GM10248 (cell line): ENCODE measurements at regions not wholly inside any gene's neighbourhood (a gene's known extent, or its start where the extent isn't known, plus 50 kb on each side); places are given as distances from the start of the nearest gene placed in this dataset.

ENCODE experiments used
- CTCF ChIA-PET: fragments of 300-600 bp; sonication (Branson Sonifier 250); formaldehyde crosslinking; extraction: SDS; loops from one replicate; lab custom pipeline; 2021; ENCODE audit warnings: antibody characterized with exemption; lab: Yijun Ruan, JAX
- POLR2A ChIA-PET: fragments of 350-650 bp; sonication (Branson Sonifier 250); formaldehyde crosslinking; extraction: SDS; loops from one replicate; lab custom pipeline; 2020; ENCODE audit warnings: antibody characterized with exemption; lab: Yijun Ruan, JAX
- DNase-seq: peaks from one replicate; pipeline ENCODE4 v3.0.0; 2012; ENCODE audit errors: extremely low spot score
- CTCF ChIP-seq: IDR thresholded peaks from 2 replicates; pipeline ENCODE4 v1.5.1; 2012; ENCODE audit warnings: mild to moderate bottlenecking, low read depth; ENCODE audit errors: extremely low read depth, missing control alignments, control extremely low read depth

DNA sequence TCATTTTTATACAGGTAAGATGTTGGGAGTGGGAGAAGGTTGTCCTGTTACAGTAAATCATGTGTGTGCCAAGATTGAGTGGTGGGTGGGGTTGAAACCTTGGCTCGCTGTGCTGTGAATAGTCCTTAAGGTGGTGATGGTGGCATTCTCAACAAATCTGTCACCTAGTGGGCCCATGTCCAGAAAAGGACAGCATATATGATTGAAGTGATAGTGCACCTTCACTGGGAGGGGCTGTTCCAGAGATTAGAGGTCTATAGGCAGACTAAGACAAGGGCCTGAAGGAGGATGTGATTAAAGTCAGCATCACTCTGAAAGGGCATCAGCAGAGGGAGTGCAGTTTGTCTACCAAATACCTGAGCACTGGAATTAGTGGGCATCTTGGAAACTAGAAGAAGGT, 374.2 kb upstream of the C2CD4B start:
- ChIA-PET CTCF (interaction anchor here (0.9 to 1.3 kb wide), 2 partner anchors 10 to 16 kb away, joined by 3 to 5 read pairs; no protein-coding TSS in a partner anchor), POLR2A (no interaction called here)
- no peak for DNase-seq
- no peak for TF ChIP-seq CTCF

GRCh38 chr15:62541250-62541649, 376.2 kb upstream of the C2CD4B start:
- DNase-seq = no peak
- POLR2A ChIA-PET = no interaction called here
- TF ChIP-seq CTCF = no peak
- CTCF ChIA-PET = no interaction called here

DNA sequence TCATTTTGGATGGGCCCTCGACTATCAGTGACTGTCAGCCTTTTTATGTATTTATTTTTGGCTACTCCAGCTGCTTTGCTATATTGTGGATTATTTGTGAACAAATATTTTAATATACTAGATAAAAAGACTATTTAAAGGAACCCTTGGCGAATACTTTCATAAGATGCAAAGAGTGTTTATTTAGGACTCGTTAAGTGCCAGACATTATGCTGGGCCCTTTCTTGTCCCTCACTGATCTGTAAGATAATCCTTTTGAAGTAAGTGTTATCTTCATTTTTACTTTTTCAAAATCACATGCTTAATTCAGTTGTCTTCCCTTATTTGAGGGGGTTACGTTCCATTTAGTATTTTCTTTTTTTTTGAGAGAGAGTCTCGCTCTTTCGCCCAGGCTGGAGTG, 376.8 kb upstream of the C2CD4B start:
- DNase-seq = no peak
- TF ChIP-seq CTCF = no peak
- CTCF ChIA-PET = no interaction called here
- POLR2A ChIA-PET = no interaction called here

GRCh38 chr15:62544446-62544845, 379.4 kb upstream of the C2CD4B start:
- DNase-seq = no peak
- ChIA-PET POLR2A (no interaction called here), CTCF (no interaction called here)
- TF ChIP-seq CTCF = no peak

DNA sequence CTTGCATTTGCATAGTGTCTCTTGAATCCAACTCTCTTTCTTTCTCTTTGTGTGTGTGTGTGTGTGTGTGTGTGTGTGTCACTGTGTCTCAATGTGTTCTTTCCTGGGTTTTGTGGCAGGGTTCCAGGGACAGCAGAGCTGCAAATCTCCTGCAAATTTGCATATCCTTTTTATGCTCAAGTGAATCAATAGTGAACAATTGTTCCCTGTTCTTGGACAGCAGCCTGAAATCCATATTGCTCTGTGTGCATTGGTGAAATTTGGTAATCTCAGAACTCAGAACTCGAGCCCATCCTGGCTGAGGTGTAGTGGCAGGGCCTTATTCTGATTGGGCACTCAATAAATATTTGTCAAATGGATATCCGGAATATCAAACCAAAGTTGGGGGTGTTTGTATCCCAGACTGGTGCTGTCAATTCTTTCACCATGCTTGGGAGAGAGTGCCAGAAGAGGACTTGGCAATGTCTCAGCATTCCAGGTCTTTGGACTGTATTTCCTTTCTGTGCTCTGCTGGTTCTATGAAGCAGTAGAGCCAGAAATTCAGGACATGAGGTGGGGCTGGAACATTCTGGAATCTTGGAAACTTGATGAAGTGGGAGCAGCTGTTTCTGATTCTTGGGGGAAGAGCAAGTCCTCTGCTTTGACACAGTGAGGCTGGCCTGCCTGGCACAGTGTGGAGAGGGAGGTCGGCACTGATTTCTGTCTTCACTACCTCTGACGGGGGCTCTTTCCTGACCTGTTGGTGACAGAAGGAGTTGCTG, 380.6 kb upstream of the C2CD4B start:
- ChIA-PET CTCF (no interaction called here), POLR2A (no interaction called here)
- TF ChIP-seq CTCF = no peak
- DNase-seq = no peak

- CTCF ChIA-PET = no interaction called here
Observed at GRCh38 chr15:62546628-62547027, 381.5 kb upstream of the C2CD4B start.

More at GRCh38 chr15:62546628-62547027, 381.5 kb upstream of the C2CD4B start:
- DNase-seq = no peak
- POLR2A ChIA-PET = no interaction called here
- no peak for TF ChIP-seq CTCF
